Large intestine (tissue), 3 donors: ENCODE measurements at regions not wholly inside any gene's neighbourhood (a gene's known extent, or its start where the extent isn't known, plus 50 kb on each side); places are given as distances from the start of the nearest gene placed in this dataset.
"Not testable (repeated sequence)": the region's sequence is repeated elsewhere in the genome, so short reads cannot be mapped to it uniquely, and the experiment has no call there.

Experiments used
- DNase-seq, 2 donors: peaks; one replicate each; pipeline versions ENCODE4 v3.0.0 to v3.0.0-alpha.2; 2013
- H3K27ac ChIP-seq: one replicate; pipeline ENCODE4 v1.5.1; 2013; ENCODE audit warnings: low read length
- H3K27me3 ChIP-seq: 2 replicates; pipeline ENCODE4 v1.6.1; 2013; ENCODE audit warnings: low read length; ENCODE audit not compliant: control insufficient read depth, insufficient read depth
- H3K36me3 ChIP-seq: 2 replicates; pipeline ENCODE4 v1.6.1; 2013; ENCODE audit warnings: low read length; ENCODE audit not compliant: control insufficient read depth, insufficient read depth
- H3K4me1 ChIP-seq: one replicate; pipeline ENCODE4 v1.6.1; 2013; ENCODE audit warnings: low read length; ENCODE audit not compliant: control insufficient read depth, insufficient read depth
- H3K4me3 ChIP-seq: one replicate; pipeline ENCODE4 v1.5.1; 2013; ENCODE audit warnings: low read length
- H3K9me3 ChIP-seq: one replicate; pipeline ENCODE4 v1.6.1; 2013; ENCODE audit warnings: mild to moderate bottlenecking, low read depth, low read length, moderate library complexity; ENCODE audit not compliant: control insufficient read depth
- WGBS: methylation state at CpG from one replicate; pipeline ENCODE4 v1.1.5; 2013; ENCODE audit warnings: low lambda C conversion rate; ENCODE audit not compliant: insufficient coverage; 5-methylcytosine and 5-hydroxymethylcytosine counted together

GRCh38 chr5:116736671-116737070 is 162.0 kb upstream of the SEMA6A start:
- DNase-seq, result no peak
- H3K27ac ChIP-seq, result no peak overlapping the region
- no peak overlapping the region for H3K4me3 ChIP-seq
- peaks cover 13% of the 10 kb centered on the region for H3K27me3 ChIP-seq
- no peaks in the 10 kb centered on the region for H3K9me3 ChIP-seq
- H3K36me3 ChIP-seq, result no peaks in the 10 kb centered on the region
- H3K4me1 ChIP-seq, result no peaks in the 10 kb centered on the region

GRCh38 chr5:116733991-116734975 is 159.7 kb upstream of the SEMA6A start:
- Histone ChIP-seq H3K36me3 (no peaks in the 10 kb centered on the region), H3K4me1 (no peaks in the 10 kb centered on the region), H3K9me3 (no peaks in the 10 kb centered on the region), H3K27me3 (peaks cover 9% of the 10 kb centered on the region), H3K27ac (no peak overlapping the region), H3K4me3 (no peak overlapping the region)
- 100% methylated on average over 1 of the region's 11 CpGs for WGBS
- DNase-seq, result no peak

- WGBS, result 50% methylated on average over 1 of the region's 2 CpGs
- H3K9me3 ChIP-seq, result no peaks in the 10 kb centered on the region
- peaks cover 6% of the 10 kb centered on the region for H3K27me3 ChIP-seq
- H3K4me1 ChIP-seq, result no peaks in the 10 kb centered on the region
- H3K36me3 ChIP-seq, result no peaks in the 10 kb centered on the region
- H3K4me3 ChIP-seq, result no peak overlapping the region
- H3K27ac ChIP-seq, result no peak overlapping the region
- no peak for DNase-seq
Measured at GRCh38 chr5:116732591-116732990, 158.0 kb upstream of the SEMA6A start.

- no CpG with 5 or more reads among the region's 2 CpGs for WGBS
Measured at GRCh38 chr5:116731432-116731831, 156.8 kb upstream of the SEMA6A start.

GRCh38 chr5:116730706-116731105 is 156.1 kb upstream of the SEMA6A start:
- Histone ChIP-seq H3K27me3 (peaks cover 6% of the 10 kb centered on the region), H3K4me3 (no peak overlapping the region), H3K9me3 (no peaks in the 10 kb centered on the region), H3K36me3 (no peaks in the 10 kb centered on the region), H3K4me1 (no peaks in the 10 kb centered on the region), H3K27ac (no peak overlapping the region)
- DNase-seq, result no peak
- no CpG with 5 or more reads among the region's 5 CpGs for WGBS

More at GRCh38 chr5:116731432-116731831, 156.8 kb upstream of the SEMA6A start:
- no peaks in the 10 kb centered on the region for H3K36me3 ChIP-seq
- DNase-seq, result no peak
- H3K4me1 ChIP-seq, result no peaks in the 10 kb centered on the region
- H3K27me3 ChIP-seq, result peaks cover 6% of the 10 kb centered on the region
- H3K4me3 ChIP-seq, result no peak overlapping the region
- no peaks in the 10 kb centered on the region for H3K9me3 ChIP-seq
- H3K27ac ChIP-seq, result no peak overlapping the region

GRCh38 chr5:116730185-116730584 is 155.6 kb upstream of the SEMA6A start:
- Histone ChIP-seq H3K9me3 (no peaks in the 10 kb centered on the region), H3K4me3 (no peak overlapping the region), H3K4me1 (no peaks in the 10 kb centered on the region), H3K27me3 (peaks cover 6% of the 10 kb centered on the region), H3K27ac (no peak overlapping the region), H3K36me3 (no peaks in the 10 kb centered on the region)
- DNase-seq, result no peak
- WGBS, result 91% methylated on average over 1 of the region's 1 CpG

- no peaks in the 10 kb centered on the region for H3K4me1 ChIP-seq
- no peaks in the 10 kb centered on the region for H3K9me3 ChIP-seq
- H3K36me3 ChIP-seq, result no peaks in the 10 kb centered on the region
- WGBS, result no CpG with 5 or more reads among the region's 2 CpGs
- H3K27ac ChIP-seq, result no peak overlapping the region
- no peak overlapping the region for H3K4me3 ChIP-seq
- H3K27me3 ChIP-seq, result peaks cover 2% of the 10 kb centered on the region
- no peak for DNase-seq
Measured at GRCh38 chr5:116727248-116727647, 152.6 kb upstream of the SEMA6A start.

- DNase-seq, H3K4me3 ChIP-seq, H3K4me1 ChIP-seq, H3K36me3 ChIP-seq, H3K27me3 ChIP-seq, H3K27ac ChIP-seq, H3K9me3 ChIP-seq: not testable (repeated sequence)
- WGBS, result no CpG with 5 or more reads among the region's 2 CpGs
Measured at GRCh38 chr5:116726180-116726579, 151.6 kb upstream of the SEMA6A start.

GRCh38 chr5:116724971-116725370 is 150.3 kb upstream of the SEMA6A start:
- no peaks in the 10 kb centered on the region for H3K36me3 ChIP-seq
- no peak for DNase-seq
- H3K4me1 ChIP-seq, result no peaks in the 10 kb centered on the region
- WGBS, result 83% methylated on average over 1 of the region's 2 CpGs
- H3K9me3 ChIP-seq, result no peaks in the 10 kb centered on the region
- peaks cover 2% of the 10 kb centered on the region for H3K27me3 ChIP-seq
- no peak overlapping the region for H3K4me3 ChIP-seq
- H3K27ac ChIP-seq, result no peak overlapping the region

- Histone ChIP-seq H3K27ac (no peak overlapping the region), H3K9me3 (no peaks in the 10 kb centered on the region), H3K27me3 (peaks cover 2% of the 10 kb centered on the region), H3K36me3 (no peaks in the 10 kb centered on the region), H3K4me1 (no peaks in the 10 kb centered on the region), H3K4me3 (no peak overlapping the region)
- no CpG with 5 or more reads among the region's 5 CpGs for WGBS
- DNase-seq, result no peak
Measured at GRCh38 chr5:116722651-116723050, 148.0 kb upstream of the SEMA6A start.

- Histone ChIP-seq H3K9me3 (no peaks in the 10 kb centered on the region), H3K4me1 (no peaks in the 10 kb centered on the region), H3K27ac (no peak overlapping the region), H3K27me3 (peaks cover 2% of the 10 kb centered on the region), H3K4me3 (no peak overlapping the region), H3K36me3 (no peaks in the 10 kb centered on the region)
- no CpG with 5 or more reads among the region's 2 CpGs for WGBS
- no peak for DNase-seq
Measured at GRCh38 chr5:116719106-116719505, 144.5 kb upstream of the SEMA6A start.
